CD14-positive monocyte (primary cell): ENCODE measurements at regions not wholly inside any gene's neighbourhood (a gene's known extent, or its start where the extent isn't known, plus 50 kb on each side); places are given as distances from the start of the nearest gene placed in this dataset.

ENCODE experiments used
- DNase-seq, 3 donors: peaks; one replicate each; pipeline ENCODE4 v3.0.0-alpha.2; 2011 to 2022
- H2AFZ ChIP-seq: 2 replicates; pipeline ENCODE4 v1.6.0; 2012; ENCODE audit warnings: mild to moderate bottlenecking, low read depth, low read length, inconsistent platforms; ENCODE audit not compliant: insufficient read depth, poor library complexity, severe bottlenecking
- H3K27ac ChIP-seq, 2 donors: 1 replicate in 1 of 2; 2 replicates in 1 of 2; pipeline ENCODE4 v1.5.1; 2012 to 2013; ENCODE audit warnings: low read length in 2 of 2, control low read depth in 1 of 2, inconsistent platforms in 1 of 2, low read depth in 1 of 2, mild to moderate bottlenecking in 1 of 2
- H3K27me3 ChIP-seq, 2 donors: one replicate each; pipeline versions ENCODE4 v1.6.0 to v1.6.1; 2011 to 2013; ENCODE audit warnings: low read length in 2 of 2; ENCODE audit not compliant: control insufficient read depth in 2 of 2, insufficient read depth in 2 of 2
- H3K36me3 ChIP-seq, 2 donors: replicated peaks in 1 of 2; 1 replicate in 1 of 2; 2 replicates in 1 of 2; pipeline versions ENCODE4 v1.5.1 to v1.6.1; 2012 to 2013; ENCODE audit warnings: low read length in 2 of 2, control low read depth in 1 of 2, inconsistent platforms in 1 of 2, mild to moderate bottlenecking in 1 of 2; ENCODE audit not compliant: insufficient read depth in 2 of 2, control insufficient read depth in 1 of 2
- H3K4me1 ChIP-seq, 2 donors: 1 replicate in 1 of 2; 2 replicates in 1 of 2; pipeline versions ENCODE4 v1.5.1 to v1.6.1; 2012 to 2013; ENCODE audit warnings: low read length in 2 of 2, control low read depth in 1 of 2, inconsistent platforms in 1 of 2, mild to moderate bottlenecking in 1 of 2, moderate library complexity in 1 of 2; ENCODE audit not compliant: insufficient read depth in 2 of 2, control insufficient read depth in 1 of 2
- H3K4me2 ChIP-seq: replicated peaks from 2 replicates; pipeline ENCODE3; 2012; ENCODE audit warnings: low read length, moderate library complexity, mild to moderate bottlenecking; ENCODE audit not compliant: poor library complexity, severe bottlenecking; ENCODE audit errors: extremely low read depth
- H3K4me3 ChIP-seq, 3 experiments: fragments of 200-600 bp in 1 of 3; sonication (generic) in 1 of 3; replicated peaks in 1 of 3; 1 replicate in 2 of 3; 2 replicates in 1 of 3; pipeline ENCODE4 v1.5.1; 2011 to 2013; ENCODE audit warnings: low read length in 3 of 3, mild to moderate bottlenecking in 3 of 3, control low read depth in 2 of 3, low read depth in 2 of 3, inconsistent platforms in 1 of 3, moderate library complexity in 1 of 3
- H3K79me2 ChIP-seq: 2 replicates; pipeline ENCODE4 v1.6.0; 2012; ENCODE audit warnings: mild to moderate bottlenecking, control low read depth, inconsistent platforms, low read length, moderate library complexity; ENCODE audit not compliant: insufficient read depth
- H3K9ac ChIP-seq: 2 replicates; pipeline ENCODE4 v1.6.0; 2017; ENCODE audit warnings: low read length, mild to moderate bottlenecking; ENCODE audit not compliant: insufficient read depth, poor library complexity, severe bottlenecking
- H3K9me3 ChIP-seq, 2 donors: replicated peaks in 1 of 2; 1 replicate in 1 of 2; 2 replicates in 1 of 2; pipeline versions ENCODE4 v1.5.1 to v1.6.1; 2012 to 2013; ENCODE audit warnings: low read length in 2 of 2, control low read depth in 1 of 2; ENCODE audit not compliant: control insufficient read depth in 1 of 2, insufficient read depth in 1 of 2
- H4K20me1 ChIP-seq: 2 replicates; pipeline ENCODE4 v1.6.0; 2012; ENCODE audit warnings: mild to moderate bottlenecking, low read length, control low read depth, moderate library complexity; ENCODE audit not compliant: insufficient read depth
- H3K27ac Mint-ChIP-seq, 7 donors: one replicate each; pipeline ENCODE4 v1.8.0; 2020; ENCODE audit warnings: mild to moderate bottlenecking in 7 of 7, mixed read lengths in 7 of 7, moderate library complexity in 6 of 7, inconsistent platforms in 2 of 7
- H3K27me3 Mint-ChIP-seq, 3 donors: one replicate each; pipeline ENCODE4 v1.8.0; 2021 to 2022; ENCODE audit warnings: low read depth in 3 of 3, mild to moderate bottlenecking in 3 of 3, mixed read lengths in 3 of 3, moderate library complexity in 3 of 3, inconsistent platforms in 1 of 3
- H3K36me3 Mint-ChIP-seq, 2 donors: one replicate each; pipeline ENCODE4 v1.8.0; 2020; ENCODE audit warnings: mixed read lengths in 2 of 2, inconsistent platforms in 1 of 2, mild to moderate bottlenecking in 1 of 2
- H3K4me1 Mint-ChIP-seq: one replicate; pipeline ENCODE4 v1.8.0; 2020; ENCODE audit warnings: mild to moderate bottlenecking, mixed read lengths
- H3K4me3 Mint-ChIP-seq, 2 donors: one replicate each; pipeline ENCODE4 v1.8.0; 2020; ENCODE audit warnings: mild to moderate bottlenecking in 2 of 2, mixed read lengths in 2 of 2, moderate library complexity in 1 of 2
- H3K9me3 Mint-ChIP-seq, 7 donors: one replicate each; pipeline ENCODE4 v1.8.0; 2020 to 2022; ENCODE audit warnings: mixed read lengths in 7 of 7, mild to moderate bottlenecking in 6 of 7, moderate library complexity in 6 of 7, inconsistent platforms in 2 of 7
- CTCF ChIP-seq: fragments of 200-600 bp; IDR thresholded peaks from one replicate; pipeline ENCODE4 v1.8.0; 2022; ENCODE audit warnings: antibody characterized with exemption, mild to moderate bottlenecking
- WGBS: methylation state at CpG from one replicate; pipeline ENCODE4 v1.1.5; 2013; ENCODE audit warnings: missing lambda C conversion rate; ENCODE audit not compliant: insufficient coverage; 5-methylcytosine and 5-hydroxymethylcytosine counted together
- intact Hi-C, 2 donors: fragments of 100-400 bp; cut with micrococcal nuclease; formaldehyde crosslinking; loops; one replicate each; pipeline versions ENCODE4 v1.15.0 to v1.15.1; 2023

DNA sequence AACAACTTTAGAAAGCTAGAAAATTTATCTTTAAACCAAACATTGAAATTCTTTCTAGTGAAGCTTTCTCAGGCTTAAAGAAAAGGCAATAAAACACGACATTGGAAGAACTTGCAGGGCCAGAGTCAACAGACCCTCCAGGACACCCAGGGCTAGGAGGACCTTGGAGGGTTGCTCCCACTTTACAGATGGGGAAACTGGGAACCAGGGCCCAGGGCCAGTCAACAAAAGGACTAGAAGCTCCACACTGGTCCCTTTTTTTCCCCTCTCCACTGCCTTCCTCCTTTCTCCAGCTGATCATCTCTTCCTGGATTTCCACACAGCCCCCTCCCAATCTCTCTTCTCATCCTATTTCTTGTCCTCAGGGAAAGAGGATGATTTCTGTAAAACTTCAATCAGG, 307.7 kb upstream of the CDH5 start:
- no peak overlapping the region for H3K27ac ChIP-seq
- Mint-ChIP-seq H3K27ac (no peak overlapping the region), H3K4me1 (peaks cover 2% of the 10 kb centered on the region), H3K4me3 (no peak overlapping the region), H3K9me3 (peaks cover 0 to 8% (median 0%) of the 10 kb centered on the region in 7 donors), H3K36me3 (no peaks in the 10 kb centered on the region), H3K27me3 (peaks cover 2 to 27% (median 4%) of the 10 kb centered on the region in 3 donors)
- no CpG with 5 or more reads among the region's 1 CpG for WGBS
- no peaks in the 10 kb centered on the region for H3K36me3 ChIP-seq
- no peaks in the 10 kb centered on the region for H3K4me1 ChIP-seq
- H2AFZ ChIP-seq: no peak overlapping the region
- no peak overlapping the region for H3K9ac ChIP-seq
- no peaks in the 10 kb centered on the region for H3K9me3 ChIP-seq
- no peak for DNase-seq
- H3K4me2 ChIP-seq: no peak overlapping the region
- no peak overlapping the region for H3K4me3 ChIP-seq
- intact Hi-C loops: no loop called here
- H4K20me1 ChIP-seq: no peaks in the 10 kb centered on the region
- no peaks in the 10 kb centered on the region for H3K79me2 ChIP-seq
- H3K27me3 ChIP-seq: peaks cover 0 to 3% of the 10 kb centered on the region in 2 donors
- TF ChIP-seq CTCF: no peak

- Histone ChIP-seq H3K9ac (no peak overlapping the region), H3K27me3 (no peaks in the 10 kb centered on the region), H3K36me3 (no peaks in the 10 kb centered on the region), H3K4me1 (no peaks in the 10 kb centered on the region), H4K20me1 (no peaks in the 10 kb centered on the region), H3K79me2 (no peaks in the 10 kb centered on the region), H3K4me3 (no peak overlapping the region), H3K9me3 (no peaks in the 10 kb centered on the region), H2AFZ (no peak overlapping the region), H3K27ac (no peak overlapping the region), H3K4me2 (no peak overlapping the region)
- peaks cover 0 to 6% (median 0%) of the 10 kb centered on the region in 7 donors for H3K9me3 Mint-ChIP-seq
- intact Hi-C loops: no loop called here
- no peak for TF ChIP-seq CTCF
- peaks cover 2% of the 10 kb centered on the region for H3K4me1 Mint-ChIP-seq
- no peak overlapping the region for H3K4me3 Mint-ChIP-seq
- no peak overlapping the region for H3K27ac Mint-ChIP-seq
- no peak for DNase-seq
- 100% methylated on average over 3 of the region's 8 CpGs for WGBS
- peaks cover 2 to 27% (median 4%) of the 10 kb centered on the region in 3 donors for H3K27me3 Mint-ChIP-seq
- no peaks in the 10 kb centered on the region for H3K36me3 Mint-ChIP-seq
Observed at GRCh38 chr16:66058172-66058691, 308.3 kb upstream of the CDH5 start.
